HepG2 (cell line): ENCODE measurements at regions not wholly inside any gene's neighbourhood (a gene's known extent, or its start where the extent isn't known, plus 50 kb on each side); places are given as distances from the start of the nearest gene placed in this dataset.

Experiments used
- ATAC-seq: fragments of 200-7000 bp; cut with Tn5 transposase; 3 replicates; pipeline ENCODE4 v1.9.1; 2020; ENCODE audit warnings: mild to moderate bottlenecking, moderate library complexity
- BruUV-seq: library from RNA; stranded (reverse); fragments of 400-500 nt; replicated peaks from 2 replicates; lab custom pipeline; 2021; lab: Mats Ljungman, UMichigan
- CTCF ChIA-PET: fragments of 300-600 bp; formaldehyde crosslinking; extraction: SDS; loops from one replicate; lab custom pipeline; 2021; ENCODE audit warnings: low total read pairs, inconsistent platforms, low intra/inter-chr PET ratio; lab: Yijun Ruan, JAX
- POLR2A ChIA-PET: fragments of 350-600 bp; sonication (Branson Sonifier 250); formaldehyde crosslinking; loops from one replicate; lab custom pipeline; 2020; ENCODE audit warnings: antibody characterized with exemption, inconsistent platforms; lab: Yijun Ruan, JAX
- DNase-seq: peaks from one replicate; pipeline ENCODE4 v3.0.0-alpha.2; 2015; ENCODE audit warnings: low spot score
- FAIRE-seq: peaks from 3 replicates; lab custom pipeline; 2011; peaks lifted over from hg19 to GRCh38; lab: Jason Lieb, UNC
- H2AFZ ChIP-seq: one replicate; pipeline ENCODE4 v1.6.1; 2011; ENCODE audit warnings: low read length, inconsistent platforms
- H3K27ac ChIP-seq: fragments of 300-600 bp; 3 replicates; pipeline ENCODE4 v1.8.0; 2011; ENCODE audit warnings: mixed run types, mild to moderate bottlenecking, mixed read lengths, low read length, inconsistent platforms; ENCODE audit not compliant: insufficient read depth; ENCODE audit errors: extremely low read length
- H3K27me3 ChIP-seq, 2 experiments: fragments of 200-600 bp in 1 of 2; 2 replicates in 1 of 2; 3 replicates in 1 of 2; pipeline versions ENCODE4 v1.6.0 to v1.8.0; 2011; ENCODE audit warnings: low read length in 2 of 2, mild to moderate bottlenecking in 2 of 2, moderate library complexity in 2 of 2, inconsistent platforms in 1 of 2; ENCODE audit not compliant: insufficient read depth in 2 of 2, control insufficient read depth in 1 of 2
- H3K36me3 ChIP-seq, 2 experiments: fragments of 200-600 bp in 1 of 2; replicated peaks in 1 of 2; 2 replicates in 1 of 2; 3 replicates in 1 of 2; pipeline versions ENCODE4 v1.5.1 to v1.8.0; 2011; ENCODE audit warnings: low read length in 2 of 2, inconsistent platforms in 1 of 2; ENCODE audit not compliant: insufficient read depth in 2 of 2, control insufficient read depth in 1 of 2
- H3K4me1 ChIP-seq: 2 replicates; pipeline ENCODE4 v1.5.1; 2012; ENCODE audit warnings: low read length, inconsistent platforms; ENCODE audit not compliant: insufficient read depth
- H3K4me2 ChIP-seq: 2 replicates; pipeline ENCODE4 v1.6.0; 2011; ENCODE audit warnings: low read depth, low read length, inconsistent platforms
- H3K4me3 ChIP-seq, 3 experiments: fragments of 200-600 bp in 1 of 3; sonication (generic), shearing (Covaris generic) in 1 of 3; replicated peaks in 1 of 3; 2 replicates each; pipeline ENCODE4 v1.5.1; 2011 to 2016; ENCODE audit warnings: low read length in 3 of 3, inconsistent platforms in 2 of 3, low read depth in 2 of 3, mild to moderate bottlenecking in 2 of 3, control low read depth in 1 of 3, mixed read lengths in 1 of 3; ENCODE audit not compliant: insufficient read depth in 1 of 3
- H3K79me2 ChIP-seq: one replicate; pipeline ENCODE4 v1.6.1; 2011; ENCODE audit warnings: low read length, inconsistent platforms; ENCODE audit not compliant: insufficient read depth
- H3K9ac ChIP-seq: 2 replicates; pipeline ENCODE4 v1.6.0; 2011; ENCODE audit warnings: mild to moderate bottlenecking, low read depth, low read length, inconsistent platforms; ENCODE audit not compliant: insufficient read depth
- H3K9me3 ChIP-seq: 2 replicates; pipeline ENCODE4 v1.5.1; 2012; ENCODE audit warnings: mild to moderate bottlenecking, low read length
- H4K20me1 ChIP-seq: 2 replicates; pipeline ENCODE4 v1.6.0; 2011; ENCODE audit warnings: inconsistent platforms, mild to moderate bottlenecking, low read length, moderate library complexity; ENCODE audit not compliant: insufficient read depth
- ETS1 ChIP-seq: sonication (generic); formaldehyde crosslinking; IDR thresholded peaks from 2 replicates; pipeline ENCODE4 v1.4.0; 2020; ENCODE audit warnings: missing genetic modification reagents
- GPN1 ChIP-seq: sonication (generic); formaldehyde crosslinking; IDR thresholded peaks from 2 replicates; pipeline ENCODE4 v1.5.1; 2020; ENCODE audit warnings: missing genetic modification reagents, borderline replicate concordance
- HBP1 ChIP-seq: IDR thresholded peaks from 2 replicates; pipeline ENCODE4 v1.6.1; 2016; ENCODE audit warnings: low read depth, control low read depth
- MAFF ChIP-seq: IDR thresholded peaks from 2 replicates; pipeline ENCODE4 v1.6.1; 2011; ENCODE audit warnings: low read depth, low read length, improper control_type of control experiment
- MAFK ChIP-seq, 2 experiments: IDR thresholded peaks in 1 of 2; conservative IDR thresholded peaks in 1 of 2; 2 replicates each; pipeline ENCODE4 v1.6.1; 2011; ENCODE audit warnings: improper control_type of control experiment in 2 of 2, low read length in 2 of 2
- MYC ChIP-seq: sonication (generic); formaldehyde crosslinking; IDR thresholded peaks from 2 replicates; pipeline ENCODE4 v1.9.0; 2021; ENCODE audit warnings: missing genetic modification reagents, borderline replicate concordance
- ZNF616 ChIP-seq: sonication (generic); formaldehyde crosslinking; IDR thresholded peaks from 2 replicates; pipeline ENCODE4 v1.5.0; 2020; ENCODE audit warnings: low read depth, mild to moderate bottlenecking, missing genetic modification reagents
- ZNF792 ChIP-seq: IDR thresholded peaks from 2 replicates; pipeline ENCODE4 v1.6.1; 2016
- WGBS: methylation state at CpG from one replicate; pipeline ENCODE4 v1.1.6; 2017; ENCODE audit warnings: low lambda C conversion rate; 5-methylcytosine and 5-hydroxymethylcytosine counted together
- in situ Hi-C: cut with HindIII; loops from 2 replicates; pipeline ENCODE4 v1.10.0; 2017; ENCODE audit warnings: low pct_unique_long_range_greater_than_20kb; ENCODE audit not compliant: extremely low pct_ligation_motif_present
- intact Hi-C: fragments of 100-400 bp; cut with micrococcal nuclease; formaldehyde crosslinking; loops from one replicate; pipeline ENCODE4 v1.10.0; 2022; ENCODE audit not compliant: unreplicated experiment
- TF ChIP-seq, protein P1 (sequence below): sonication (generic); formaldehyde crosslinking; IDR thresholded peaks from 2 replicates; pipeline ENCODE4 v1.4.0; 2020; ENCODE audit warnings: missing genetic modification reagents, borderline replicate concordance

GRCh38 chr2:33785201-33786106 is 186.4 kb upstream of the FAM98A start (continued):
- TF ChIP-seq ZNF792 (CRISPR knock-in tag) (no peak), GPN1 (CRISPR knock-in tag) (no peak), ZNF616 (CRISPR knock-in tag) (no peak), MYC (CRISPR knock-in tag) (no peak)

DNA sequence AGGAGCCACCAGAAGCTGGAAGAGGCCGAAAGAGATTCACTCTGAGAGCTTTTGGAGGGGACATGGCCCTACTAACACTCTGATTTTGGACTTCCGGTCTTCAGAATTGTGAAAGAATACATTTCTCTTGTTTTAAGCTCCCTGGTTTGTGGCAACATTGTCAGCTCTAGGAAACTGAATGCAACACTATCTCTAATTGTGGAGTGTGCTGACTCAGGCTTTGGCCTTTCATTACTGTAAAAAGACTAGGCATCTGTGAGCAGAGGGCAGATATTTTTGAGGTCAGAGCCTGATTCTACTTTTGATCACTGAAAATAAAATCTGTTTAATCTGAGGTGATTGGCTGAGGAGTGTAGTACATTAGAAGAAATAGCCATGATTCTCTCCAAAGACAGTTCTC is 185.4 kb upstream of the FAM98A start:
- TF ChIP-seq ETS1 (CRISPR knock-in tag), result no peak
- no peak for TF ChIP-seq HBP1 (CRISPR knock-in tag)
- TF ChIP-seq MAFF, result 0 out of 2 replicates have a peak, but pooled peaks have one; percentile 23
- TF ChIP-seq, protein P1, sequence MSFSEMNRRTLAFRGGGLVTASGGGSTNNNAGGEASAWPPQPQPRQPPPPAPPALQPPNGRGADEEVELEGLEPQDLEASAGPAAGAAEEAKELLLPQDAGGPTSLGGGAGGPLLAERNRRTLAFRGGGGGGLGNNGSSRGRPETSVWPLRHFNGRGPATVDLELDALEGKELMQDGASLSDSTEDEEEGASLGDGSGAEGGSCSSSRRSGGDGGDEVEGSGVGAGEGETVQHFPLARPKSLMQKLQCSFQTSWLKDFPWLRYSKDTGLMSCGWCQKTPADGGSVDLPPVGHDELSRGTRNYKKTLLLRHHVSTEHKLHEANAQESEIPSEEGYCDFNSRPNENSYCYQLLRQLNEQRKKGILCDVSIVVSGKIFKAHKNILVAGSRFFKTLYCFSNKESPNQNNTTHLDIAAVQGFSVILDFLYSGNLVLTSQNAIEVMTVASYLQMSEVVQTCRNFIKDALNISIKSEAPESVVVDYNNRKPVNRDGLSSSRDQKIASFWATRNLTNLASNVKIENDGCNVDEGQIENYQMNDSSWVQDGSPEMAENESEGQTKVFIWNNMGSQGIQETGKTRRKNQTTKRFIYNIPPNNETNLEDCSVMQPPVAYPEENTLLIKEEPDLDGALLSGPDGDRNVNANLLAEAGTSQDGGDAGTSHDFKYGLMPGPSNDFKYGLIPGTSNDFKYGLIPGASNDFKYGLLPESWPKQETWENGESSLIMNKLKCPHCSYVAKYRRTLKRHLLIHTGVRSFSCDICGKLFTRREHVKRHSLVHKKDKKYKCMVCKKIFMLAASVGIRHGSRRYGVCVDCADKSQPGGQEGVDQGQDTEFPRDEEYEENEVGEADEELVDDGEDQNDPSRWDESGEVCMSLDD (CRISPR knock-in tag), result no peak
- peak in 1 of 2 experiments; percentile 32; a peak in 2 of 4 replicates for TF ChIP-seq MAFK (conservative IDR thresholded peaks at IDR 0.05 in 1 of 2, IDR thresholded peaks at IDR 0.05 in 1 of 2; ENCODE audit: low read length in 2 of 2)
- no peak overlapping the region for H2AFZ ChIP-seq
- no peaks in the 10 kb centered on the region for H3K79me2 ChIP-seq
- H3K4me2 ChIP-seq, result no peak overlapping the region
- H4K20me1 ChIP-seq, result no peaks in the 10 kb centered on the region
- no peaks in the 10 kb centered on the region for H3K36me3 ChIP-seq
- H3K27ac ChIP-seq, result no peak overlapping the region
- BruUV-seq, result no TSS peak
- WGBS, result 4% methylated on average over 2 of the region's 2 CpGs
- DNase-seq (no peak), FAIRE-seq (no peak), ATAC-seq (no peak)
- no peaks in the 10 kb centered on the region for H3K27me3 ChIP-seq
- H3K9me3 ChIP-seq, result no peaks in the 10 kb centered on the region
- ChIA-PET CTCF (no interaction called here), POLR2A (no interaction called here)
- intact Hi-C loops, result no loop called here
- no peaks in the 10 kb centered on the region for H3K4me1 ChIP-seq
- no peak overlapping the region for H3K9ac ChIP-seq
- in situ Hi-C loops, result no loop called here
- no peak overlapping the region for H3K4me3 ChIP-seq
